NCI-H2171 (cell line): ENCODE measurements at regions not wholly inside any gene's neighbourhood (a gene's known extent, or its start where the extent isn't known, plus 50 kb on each side); places are given as distances from the start of the nearest gene placed in this dataset.
"Not testable (repeated sequence)": the region's sequence is repeated elsewhere in the genome, so short reads cannot be mapped to it uniquely, and the experiment has no call there.

Experiments used
- DNase-seq: peaks from one replicate; lab custom pipeline; 2025; lab: John Stamatoyannopoulos, UW

- DNase-seq, result no peak
Measured at GRCh38 chr5:166865206-166865605, 1426.2 kb upstream of the WWC1 start.

GRCh38 chr5:166880456-166880855, 1411.0 kb upstream of the WWC1 start:
- DNase-seq, result no peak

GRCh38 chr5:166881802-166882201, 1409.6 kb upstream of the WWC1 start:
- DNase-seq, result no peak

- no peak for DNase-seq
Measured at GRCh38 chr5:166883016-166883415, 1408.4 kb upstream of the WWC1 start.

GRCh38 chr5:166898166-166898565, 1393.3 kb upstream of the WWC1 start:
- no peak for DNase-seq

GRCh38 chr5:166899343-166899742, 1392.1 kb upstream of the WWC1 start:
- DNase-seq, result no peak

- no peak for DNase-seq
Measured at GRCh38 chr5:166904571-166904970, 1386.9 kb upstream of the WWC1 start.

- DNase-seq, result no peak
Measured at GRCh38 chr5:166906991-166907713, 1384.3 kb upstream of the WWC1 start.

- DNase-seq, result no peak
Measured at GRCh38 chr5:166909040-166909439, 1382.4 kb upstream of the WWC1 start.

- no peak for DNase-seq
Measured at GRCh38 chr5:166909926-166910325, 1381.5 kb upstream of the WWC1 start.

- no peak for DNase-seq
Measured at GRCh38 chr5:166910995-166911394, 1380.5 kb upstream of the WWC1 start.

- no peak for DNase-seq
Measured at GRCh38 chr5:166916021-166916420, 1375.4 kb upstream of the WWC1 start.

- DNase-seq, result no peak
Measured at GRCh38 chr5:166926138-166926537, 1365.3 kb upstream of the WWC1 start.

GRCh38 chr5:166926806-166927475, 1364.5 kb upstream of the WWC1 start:
- DNase-seq, result not testable (repeated sequence)

GRCh38 chr5:166936351-166936750, 1355.1 kb upstream of the WWC1 start:
- DNase-seq, result no peak

- DNase-seq, result no peak
Measured at GRCh38 chr5:166938071-166938470, 1353.4 kb upstream of the WWC1 start.

GRCh38 chr5:166942948-166943347, 1348.5 kb upstream of the WWC1 start:
- no peak for DNase-seq

GRCh38 chr5:166947045-166947444, 1344.4 kb upstream of the WWC1 start:
- no peak for DNase-seq

- DNase-seq, result no peak
Measured at GRCh38 chr5:166948679-166949078, 1342.8 kb upstream of the WWC1 start.

GRCh38 chr5:166952048-166952447, 1339.4 kb upstream of the WWC1 start:
- no peak for DNase-seq

GRCh38 chr5:166957782-166958181, 1333.7 kb upstream of the WWC1 start:
- DNase-seq, result no peak

GRCh38 chr5:166959766-166960165, 1331.7 kb upstream of the WWC1 start:
- DNase-seq, result no peak

GRCh38 chr5:166961028-166961427, 1330.4 kb upstream of the WWC1 start:
- DNase-seq, result no peak

GRCh38 chr5:166961913-166962312, 1329.5 kb upstream of the WWC1 start:
- DNase-seq, result no peak
